Stomach (tissue), 4 donors: ENCODE measurements at regions not wholly inside any gene's neighbourhood (a gene's known extent, or its start where the extent isn't known, plus 50 kb on each side); places are given as distances from the start of the nearest gene placed in this dataset.

Experiments used
- CTCF ChIP-seq, 7 experiments: fragments of 450-650 bp in 4 of 7; fragments of 200-600 bp in 3 of 7; sonication (generic) in 3 of 7; IDR thresholded peaks; one replicate each; pipeline ENCODE4 v1.5.1; 2016 to 2019; ENCODE audit warnings: antibody characterized with exemption in 7 of 7, control low read depth in 2 of 7, mild to moderate bottlenecking in 1 of 7
- EP300 ChIP-seq: sonication (generic); formaldehyde crosslinking; IDR thresholded peaks from one replicate; pipeline ENCODE4 v1.6.1; 2017; ENCODE audit warnings: antibody characterized with exemption
- POLR2A ChIP-seq, 4 donors: fragments of 450-650 bp; IDR thresholded peaks; one replicate each; pipeline ENCODE4 v1.6.1; 2016; ENCODE audit warnings: antibody characterized with exemption in 4 of 4, control low read depth in 2 of 4, mild to moderate bottlenecking in 1 of 4, moderate library complexity in 1 of 4
- POLR2AphosphoS5 ChIP-seq, 3 donors: sonication (generic); formaldehyde crosslinking; IDR thresholded peaks; one replicate each; pipeline ENCODE4 v1.6.1; 2016; ENCODE audit warnings: antibody characterized with exemption in 3 of 3

- TF ChIP-seq CTCF (IDR thresholded peaks at IDR 0.05) (no peak), POLR2AphosphoS5 (IDR thresholded peaks at IDR 0.05) (no peak), POLR2A (IDR thresholded peaks at IDR 0.05) (no peak), EP300 (no peak)
Observed at GRCh38 chr4:189071241-189071640, 869.4 kb upstream of the FRG1 start.
